ENCODE measurements at regions not wholly inside any gene's neighbourhood (a gene's known extent, or its start where the extent isn't known, plus 50 kb on each side); places are given as distances from the start of the nearest gene placed in this dataset.
"Not testable (repeated sequence)": the region's sequence is repeated elsewhere in the genome, so short reads cannot be mapped to it uniquely, and the experiment has no call there.

- Histone ChIP-seq H3K4me1 (ENCODE audit: control insufficient read depth in 4 of 4, insufficient read depth in 4 of 4, low read length in 3 of 4) (no peaks in the 10 kb centered on the region), H3K4me3 (ENCODE audit: low read depth in 1 of 3, low read length in 3 of 3) (no peak overlapping the region), H3K27me3 (ENCODE audit: control insufficient read depth in 4 of 4, insufficient read depth in 4 of 4, low read length in 3 of 4) (no peaks in the 10 kb centered on the region), H3K27ac (ENCODE audit: low read depth in 1 of 2, low read length in 2 of 2) (no peak overlapping the region), H3K36me3 (ENCODE audit: control insufficient read depth in 4 of 4, insufficient read depth in 3 of 4, low read depth in 1 of 4, low read length in 3 of 4) (no peaks in the 10 kb centered on the region), H3K9me3 (ENCODE audit: control insufficient read depth in 4 of 4, low read length in 3 of 4) (no peaks in the 10 kb centered on the region), H3K9ac (ENCODE audit: low read depth in 1 of 2, low read length in 2 of 2) (no peak overlapping the region)
- TF ChIP-seq HNF4A (conservative IDR thresholded peaks at IDR 0.05) (no peak), EGR1 (IDR thresholded peaks at IDR 0.05; ENCODE audit: low read depth in 2 of 2) (no peak), FOXA1 (IDR thresholded peaks at IDR 0.05) (no peak), GABPA (IDR thresholded peaks at IDR 0.05 in 1 of 2, conservative IDR thresholded peaks at IDR 0.05 in 1 of 2) (no peak), SP1 (IDR thresholded peaks at IDR 0.05) (no peak), ZBTB33 (IDR thresholded peaks at IDR 0.05) (no peak), YY1 (IDR thresholded peaks at IDR 0.05) (no peak), TAF1 (conservative IDR thresholded peaks at IDR 0.05) (no peak), RXRA (IDR thresholded peaks at IDR 0.05) (no peak), ATF3 (IDR thresholded peaks at IDR 0.05) (no peak), RAD21 (IDR thresholded peaks at IDR 0.05) (no peak)
- 82% methylated on average over 6 of the region's 6 CpGs for WGBS
- no peak for DNase-seq (ENCODE audit: low spot score)
These were observed 241.4 kb upstream of the POTED start for GRCh38 chr21:13368200-13368599.

GRCh38 chr21:13372721-13373120 is 236.9 kb upstream of the POTED start:
- not testable (repeated sequence) for H3K27me3 ChIP-seq (ENCODE audit: control insufficient read depth in 4 of 4, insufficient read depth in 4 of 4, low read length in 3 of 4); H3K4me3 ChIP-seq (ENCODE audit: low read depth in 1 of 3, low read length in 3 of 3); H3K27ac ChIP-seq (ENCODE audit: low read depth in 1 of 2, low read length in 2 of 2); H3K4me1 ChIP-seq (ENCODE audit: control insufficient read depth in 4 of 4, insufficient read depth in 4 of 4, low read length in 3 of 4); H3K9ac ChIP-seq (ENCODE audit: low read depth in 1 of 2, low read length in 2 of 2); H3K36me3 ChIP-seq (ENCODE audit: control insufficient read depth in 4 of 4, insufficient read depth in 3 of 4, low read depth in 1 of 4, low read length in 3 of 4); H3K9me3 ChIP-seq (ENCODE audit: control insufficient read depth in 4 of 4, low read length in 3 of 4); DNase-seq (ENCODE audit: low spot score)
- 90% methylated on average over 12 of the region's 13 CpGs for WGBS

GRCh38 chr21:13378943-13379342 is 230.6 kb upstream of the POTED start:
- H3K27ac ChIP-seq (ENCODE audit: low read depth in 1 of 2, low read length in 2 of 2); H3K4me1 ChIP-seq (ENCODE audit: control insufficient read depth in 4 of 4, insufficient read depth in 4 of 4, low read length in 3 of 4); H3K9ac ChIP-seq (ENCODE audit: low read depth in 1 of 2, low read length in 2 of 2); H3K4me3 ChIP-seq (ENCODE audit: low read depth in 1 of 3, low read length in 3 of 3); DNase-seq (ENCODE audit: low spot score); H3K9me3 ChIP-seq (ENCODE audit: control insufficient read depth in 4 of 4, low read length in 3 of 4); H3K36me3 ChIP-seq (ENCODE audit: control insufficient read depth in 4 of 4, insufficient read depth in 3 of 4, low read depth in 1 of 4, low read length in 3 of 4); H3K27me3 ChIP-seq (ENCODE audit: control insufficient read depth in 4 of 4, insufficient read depth in 4 of 4, low read length in 3 of 4): not testable (repeated sequence)
- WGBS, result 82% methylated on average over 19 of the region's 19 CpGs

DNA sequence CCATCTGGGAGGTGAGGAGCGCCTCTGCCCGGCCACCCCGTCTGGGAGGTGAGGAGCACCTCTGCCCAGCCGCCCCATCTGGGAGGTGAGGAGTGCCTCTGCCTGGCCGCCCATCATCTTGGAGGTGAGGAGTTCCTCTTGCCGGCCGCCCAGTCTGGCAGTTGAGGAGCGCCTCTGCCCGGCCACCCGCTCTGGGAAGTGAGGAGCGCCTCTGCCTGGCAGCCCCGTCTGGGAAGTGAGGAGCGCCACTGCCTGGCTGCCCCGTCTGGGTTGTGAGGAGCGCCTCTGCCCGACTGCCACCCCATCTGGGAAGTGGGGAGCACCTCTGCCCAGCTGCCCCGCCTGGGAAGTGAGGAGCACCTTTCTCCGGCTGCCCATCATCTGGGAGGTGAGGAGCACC is 230.0 kb upstream of the POTED start:
- H3K9me3 ChIP-seq (ENCODE audit: control insufficient read depth in 4 of 4, low read length in 3 of 4); H3K27me3 ChIP-seq (ENCODE audit: control insufficient read depth in 4 of 4, insufficient read depth in 4 of 4, low read length in 3 of 4); DNase-seq (ENCODE audit: low spot score); H3K27ac ChIP-seq (ENCODE audit: low read depth in 1 of 2, low read length in 2 of 2); H3K4me3 ChIP-seq (ENCODE audit: low read depth in 1 of 3, low read length in 3 of 3); H3K36me3 ChIP-seq (ENCODE audit: control insufficient read depth in 4 of 4, insufficient read depth in 3 of 4, low read depth in 1 of 4, low read length in 3 of 4); H3K4me1 ChIP-seq (ENCODE audit: control insufficient read depth in 4 of 4, insufficient read depth in 4 of 4, low read length in 3 of 4); H3K9ac ChIP-seq (ENCODE audit: low read depth in 1 of 2, low read length in 2 of 2): not testable (repeated sequence)
- 84% methylated on average over 18 of the region's 18 CpGs for WGBS

DNA sequence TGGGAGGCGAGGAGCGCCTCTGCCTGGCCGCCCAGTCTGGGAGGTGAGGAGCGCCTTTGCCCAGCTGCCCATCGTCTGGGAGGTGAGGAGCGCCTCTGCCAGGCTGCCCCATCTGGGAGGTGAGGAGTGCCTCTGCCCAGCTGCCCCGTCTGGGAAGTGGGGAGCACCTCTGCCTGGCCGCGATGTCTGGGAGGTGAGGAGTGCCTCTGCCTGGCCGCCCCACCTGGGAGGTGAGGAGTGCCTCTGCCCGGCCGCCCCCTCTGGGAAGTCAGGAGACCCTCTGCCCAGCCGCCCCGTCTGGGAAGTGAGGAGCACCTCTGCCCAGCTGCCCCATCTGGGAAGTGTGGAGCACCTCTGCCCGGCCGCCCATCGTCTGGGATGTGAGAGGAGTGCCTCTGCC is 229.0 kb upstream of the POTED start:
- 80% methylated on average over 17 of the region's 17 CpGs for WGBS
- not testable (repeated sequence) for H3K9ac ChIP-seq (ENCODE audit: low read depth in 1 of 2, low read length in 2 of 2); DNase-seq (ENCODE audit: low spot score)

DNA sequence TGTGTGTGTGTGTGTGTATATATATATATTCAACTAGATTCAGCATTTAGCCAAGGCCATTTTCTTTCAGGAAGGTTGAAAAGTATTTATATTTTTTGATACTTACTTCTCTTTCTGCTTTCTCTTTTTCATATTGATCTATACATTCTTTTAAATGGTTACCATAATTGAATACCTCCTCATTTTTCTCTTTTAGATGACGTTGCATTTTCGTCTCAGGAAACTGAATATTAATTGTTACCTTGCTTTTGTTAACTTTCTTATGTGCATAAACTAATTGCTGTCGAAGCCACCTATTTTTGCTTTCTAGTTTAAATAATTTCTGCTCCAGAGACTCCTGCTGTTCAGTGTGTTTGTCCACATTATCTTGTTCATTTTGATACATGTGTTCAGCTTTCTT is 225.4 kb upstream of the POTED start:
- not testable (repeated sequence) for H3K9ac ChIP-seq (ENCODE audit: low read depth in 1 of 2, low read length in 2 of 2); H3K27me3 ChIP-seq (ENCODE audit: control insufficient read depth in 4 of 4, insufficient read depth in 4 of 4, low read length in 3 of 4); H3K27ac ChIP-seq (ENCODE audit: low read depth in 1 of 2, low read length in 2 of 2); H3K36me3 ChIP-seq (ENCODE audit: control insufficient read depth in 4 of 4, insufficient read depth in 3 of 4, low read depth in 1 of 4, low read length in 3 of 4); DNase-seq (ENCODE audit: low spot score); H3K4me3 ChIP-seq (ENCODE audit: low read depth in 1 of 3, low read length in 3 of 3); H3K9me3 ChIP-seq (ENCODE audit: control insufficient read depth in 4 of 4, low read length in 3 of 4); H3K4me1 ChIP-seq (ENCODE audit: control insufficient read depth in 4 of 4, insufficient read depth in 4 of 4, low read length in 3 of 4)
- 43% methylated on average over 3 of the region's 3 CpGs for WGBS

More for the DNA sequence above, 229.0 kb upstream of the POTED start:
- not testable (repeated sequence) for H3K4me3 ChIP-seq (ENCODE audit: low read depth in 1 of 3, low read length in 3 of 3); H3K27ac ChIP-seq (ENCODE audit: low read depth in 1 of 2, low read length in 2 of 2); H3K4me1 ChIP-seq (ENCODE audit: control insufficient read depth in 4 of 4, insufficient read depth in 4 of 4, low read length in 3 of 4); H3K9me3 ChIP-seq (ENCODE audit: control insufficient read depth in 4 of 4, low read length in 3 of 4); H3K27me3 ChIP-seq (ENCODE audit: control insufficient read depth in 4 of 4, insufficient read depth in 4 of 4, low read length in 3 of 4); H3K36me3 ChIP-seq (ENCODE audit: control insufficient read depth in 4 of 4, insufficient read depth in 3 of 4, low read depth in 1 of 4, low read length in 3 of 4)

GRCh38 chr21:13409184-13409583 is 200.4 kb upstream of the POTED start:
- H3K9me3 ChIP-seq (ENCODE audit: control insufficient read depth in 4 of 4, low read length in 3 of 4); H3K36me3 ChIP-seq (ENCODE audit: control insufficient read depth in 4 of 4, insufficient read depth in 3 of 4, low read depth in 1 of 4, low read length in 3 of 4); H3K27me3 ChIP-seq (ENCODE audit: control insufficient read depth in 4 of 4, insufficient read depth in 4 of 4, low read length in 3 of 4); H3K27ac ChIP-seq (ENCODE audit: low read depth in 1 of 2, low read length in 2 of 2); H3K4me1 ChIP-seq (ENCODE audit: control insufficient read depth in 4 of 4, insufficient read depth in 4 of 4, low read length in 3 of 4); DNase-seq (ENCODE audit: low spot score); H3K4me3 ChIP-seq (ENCODE audit: low read depth in 1 of 3, low read length in 3 of 3); H3K9ac ChIP-seq (ENCODE audit: low read depth in 1 of 2, low read length in 2 of 2): not testable (repeated sequence)

Measured in liver (tissue), 7 donors.